Activated naive CD4-positive, alpha-beta T cell treated with anti-CD3 and anti-CD28 coated beads, Interleukin-2, amount 10 ng/mL, durations not matched to agents 7 days and 5 days (primary cell): ENCODE measurements at regions not wholly inside any gene's neighbourhood (a gene's known extent, or its start where the extent isn't known, plus 50 kb on each side); places are given as distances from the start of the nearest gene placed in this dataset.

Source experiments
- CTCF ChIA-PET: fragments of 350-600 bp; sonication (Branson Sonifier 250); formaldehyde crosslinking; loops from one replicate; lab custom pipeline; 2021; ENCODE audit warnings: antibody characterized with exemption; lab: Charles Lee
- DNase-seq: peaks from one replicate; pipeline ENCODE4 v3.0.0-alpha.2; 2020
- H3K27ac Mint-ChIP-seq: one replicate; pipeline ENCODE4 v1.8.0; 2021; ENCODE audit warnings: mild to moderate bottlenecking, moderate library complexity, mixed read lengths
- H3K27me3 Mint-ChIP-seq: one replicate; pipeline ENCODE4 v1.8.0; 2021; ENCODE audit warnings: mild to moderate bottlenecking, mixed read lengths
- H3K36me3 Mint-ChIP-seq: one replicate; pipeline ENCODE4 v1.8.0; 2021; ENCODE audit warnings: mixed read lengths
- H3K4me1 Mint-ChIP-seq: one replicate; pipeline ENCODE4 v1.8.0; 2021; ENCODE audit warnings: mixed read lengths
- H3K4me3 Mint-ChIP-seq: one replicate; pipeline ENCODE4 v1.8.0; 2021; ENCODE audit warnings: mild to moderate bottlenecking, moderate library complexity, mixed read lengths
- H3K9me3 Mint-ChIP-seq: one replicate; pipeline ENCODE4 v1.8.0; 2021; ENCODE audit warnings: mixed read lengths

DNA sequence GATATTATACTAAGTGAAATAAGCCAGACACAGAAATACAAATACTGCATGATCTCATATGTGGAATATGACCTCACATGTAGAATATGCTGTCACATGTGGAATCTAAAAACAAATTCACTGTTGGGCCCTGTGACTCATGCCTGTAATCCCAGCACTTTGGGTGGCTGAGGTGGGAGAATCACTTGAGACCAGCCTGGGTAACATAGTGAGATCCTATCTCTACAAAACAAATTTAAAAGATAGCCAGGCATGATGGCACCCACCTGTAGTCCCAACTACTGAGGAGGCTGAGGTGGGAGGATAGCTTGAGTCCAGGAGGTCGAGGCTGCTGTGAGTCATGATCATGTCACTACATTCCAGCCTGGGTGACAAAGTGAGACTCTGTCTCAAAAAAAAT lies 160.3 kb downstream of the PTEN start:
- Mint-ChIP-seq H3K4me3 (no peak overlapping the region), H3K36me3 (no peaks in the 10 kb centered on the region), H3K27ac (no peak overlapping the region), H3K27me3 (no peaks in the 10 kb centered on the region), H3K9me3 (peaks cover 3% of the 10 kb centered on the region), H3K4me1 (peaks cover 7% of the 10 kb centered on the region)
- no peak for DNase-seq
- CTCF ChIA-PET = no interaction called here

DNA sequence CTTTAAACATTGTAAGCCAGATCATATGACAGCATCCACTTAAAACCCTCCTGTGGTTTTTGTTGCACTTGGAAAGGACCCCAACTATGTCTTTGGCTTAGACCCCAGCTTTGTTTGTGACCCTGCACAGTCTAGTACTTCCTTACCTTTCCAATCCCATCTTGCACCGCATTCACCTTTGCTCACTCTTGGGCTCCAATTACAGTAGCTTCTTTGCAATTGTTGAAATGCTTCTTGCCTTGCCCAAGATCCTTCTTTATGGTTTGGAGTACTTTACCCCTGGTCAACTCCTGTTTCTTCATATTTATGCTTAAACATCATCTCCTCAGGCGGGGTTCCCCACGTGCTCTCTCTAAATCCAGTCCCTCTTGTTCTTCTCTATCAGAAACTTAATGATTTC lies 162.6 kb downstream of the PTEN start:
- CTCF ChIA-PET = interaction anchor here (1.3 kb wide), 1 partner anchor 12 kb away, joined by 4 read pairs; no protein-coding TSS in a partner anchor
- no peak for DNase-seq
- no peak overlapping the region for H3K4me3 Mint-ChIP-seq
- no peaks in the 10 kb centered on the region for H3K27me3 Mint-ChIP-seq
- H3K27ac Mint-ChIP-seq = no peak overlapping the region
- peaks cover 10% of the 10 kb centered on the region for H3K4me1 Mint-ChIP-seq
- H3K36me3 Mint-ChIP-seq = no peaks in the 10 kb centered on the region
- H3K9me3 Mint-ChIP-seq = peaks cover 3% of the 10 kb centered on the region

DNA sequence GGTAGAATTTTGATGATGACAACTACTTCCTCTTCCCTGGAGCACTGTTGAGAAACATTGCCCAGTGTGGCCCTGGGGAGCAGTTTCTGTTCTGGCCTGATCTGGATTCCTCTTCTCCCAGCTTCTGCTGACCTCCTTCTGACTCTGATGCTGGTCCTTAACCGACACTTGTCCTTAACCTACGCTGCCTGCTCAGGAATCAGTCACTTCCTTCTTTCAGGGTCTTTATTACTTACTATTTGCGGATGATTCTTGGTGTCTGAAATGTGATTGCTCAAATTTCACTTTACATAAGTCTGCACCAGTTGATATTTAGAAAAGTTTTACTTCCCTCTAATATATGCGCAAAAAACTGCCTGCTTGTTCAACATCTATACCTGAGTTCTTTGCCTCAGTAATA lies 164.1 kb downstream of the PTEN start:
- CTCF ChIA-PET = no interaction called here
- Mint-ChIP-seq H3K36me3 (no peaks in the 10 kb centered on the region), H3K4me3 (no peak overlapping the region)

DNA sequence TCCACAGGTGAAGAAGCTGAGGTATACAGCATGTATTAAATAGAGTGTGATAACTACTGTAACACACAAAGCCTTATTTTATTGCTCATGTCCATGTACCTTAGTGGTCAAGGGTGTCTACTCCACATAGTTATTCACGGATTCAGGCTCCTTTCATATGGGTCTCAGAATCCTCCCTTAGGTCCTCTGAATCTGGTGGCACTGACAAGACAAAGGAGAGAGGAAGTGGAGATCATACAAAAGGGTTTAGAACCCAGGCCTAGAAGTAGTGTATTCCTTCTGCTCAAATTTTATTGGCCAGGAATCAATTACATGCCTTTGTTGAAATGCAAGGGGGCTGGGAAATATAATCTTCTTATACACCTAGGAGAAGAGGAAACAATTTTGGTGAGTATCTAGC lies 164.6 kb downstream of the PTEN start:
- Mint-ChIP-seq H3K27ac (no peak overlapping the region), H3K4me3 (no peak overlapping the region), H3K36me3 (no peaks in the 10 kb centered on the region), H3K9me3 (peaks cover 3% of the 10 kb centered on the region), H3K27me3 (no peaks in the 10 kb centered on the region), H3K4me1 (peaks cover 10% of the 10 kb centered on the region)
- CTCF ChIA-PET = no interaction called here
- DNase-seq = no peak

More for the DNA sequence above, 164.1 kb downstream of the PTEN start:
- Mint-ChIP-seq H3K4me1 (peaks cover 10% of the 10 kb centered on the region), H3K27me3 (no peaks in the 10 kb centered on the region), H3K9me3 (peaks cover 3% of the 10 kb centered on the region), H3K27ac (no peak overlapping the region)
- DNase-seq = no peak

DNA sequence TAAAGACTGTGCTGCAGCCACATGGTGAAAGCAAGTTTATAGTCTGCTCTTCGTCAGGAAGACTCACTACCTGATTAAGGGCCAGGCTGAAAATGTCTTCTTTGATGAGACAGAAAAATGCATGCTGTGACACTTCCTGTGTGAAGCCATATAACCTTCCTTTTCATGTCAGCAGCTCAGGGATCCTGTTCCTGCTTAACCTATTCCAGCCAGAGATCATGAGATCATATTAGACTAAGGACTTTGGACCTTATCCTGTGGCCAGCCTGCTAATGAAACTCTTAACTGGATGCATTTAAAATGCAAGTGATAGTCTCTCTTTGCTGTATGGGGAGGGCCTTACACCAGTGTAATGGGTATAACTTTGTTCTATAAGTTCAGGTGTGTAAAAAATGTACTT lies 165.2 kb downstream of the PTEN start:
- H3K36me3 Mint-ChIP-seq = no peaks in the 10 kb centered on the region
- H3K9me3 Mint-ChIP-seq = no peaks in the 10 kb centered on the region
- peaks cover 10% of the 10 kb centered on the region for H3K4me1 Mint-ChIP-seq
- CTCF ChIA-PET = no interaction called here
- H3K4me3 Mint-ChIP-seq = no peak overlapping the region
- H3K27ac Mint-ChIP-seq = no peak overlapping the region
- H3K27me3 Mint-ChIP-seq = no peaks in the 10 kb centered on the region
- DNase-seq = no peak

DNA sequence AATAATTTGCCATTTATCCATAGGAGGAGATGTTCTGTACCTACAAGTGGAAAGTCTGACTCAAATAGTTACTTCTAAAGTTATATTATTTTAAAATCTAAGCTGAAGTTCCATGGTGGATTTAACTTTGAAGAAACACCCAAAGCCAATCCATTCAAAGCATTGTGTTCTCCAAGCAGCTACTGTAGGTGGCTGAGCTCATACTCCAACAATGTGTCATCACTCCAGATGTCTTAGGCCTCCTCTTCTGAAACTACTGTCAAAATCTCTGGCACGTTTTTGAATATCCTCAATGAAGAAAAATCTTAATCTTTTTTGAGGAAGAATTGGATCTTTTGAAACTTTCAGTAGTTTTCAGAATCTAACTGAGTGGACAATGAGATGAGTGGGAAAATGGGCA lies 169.1 kb downstream of the PTEN start:
- H3K27me3 Mint-ChIP-seq = no peaks in the 10 kb centered on the region
- no peak overlapping the region for H3K27ac Mint-ChIP-seq
- DNase-seq = no peak
- no peaks in the 10 kb centered on the region for H3K36me3 Mint-ChIP-seq
- H3K4me1 Mint-ChIP-seq = peaks cover 11% of the 10 kb centered on the region
- CTCF ChIA-PET = interaction anchor here (0.7 kb wide), 1 partner anchor 32 kb away, joined by 3 read pairs; no protein-coding TSS in a partner anchor
- no peak overlapping the region for H3K4me3 Mint-ChIP-seq
- no peaks in the 10 kb centered on the region for H3K9me3 Mint-ChIP-seq

DNA sequence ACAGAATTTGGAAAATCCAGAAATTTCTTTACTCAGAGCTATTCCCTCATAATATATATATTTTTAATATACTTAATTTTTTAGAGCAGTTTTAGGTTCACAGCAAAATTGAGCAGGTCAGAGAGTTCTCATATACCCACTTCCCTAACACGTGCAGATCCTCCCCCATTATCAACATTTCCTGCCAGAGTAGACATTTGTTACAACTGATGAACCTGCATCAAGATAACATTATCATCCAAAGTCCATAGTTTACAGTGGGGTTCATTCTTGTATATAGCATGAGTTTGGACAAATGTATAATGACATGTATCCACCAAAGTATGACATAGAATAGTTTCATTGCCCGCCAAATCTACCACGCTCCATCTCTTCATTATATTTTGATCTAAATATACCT lies 170.0 kb downstream of the PTEN start:
- no peaks in the 10 kb centered on the region for H3K9me3 Mint-ChIP-seq

DNA sequence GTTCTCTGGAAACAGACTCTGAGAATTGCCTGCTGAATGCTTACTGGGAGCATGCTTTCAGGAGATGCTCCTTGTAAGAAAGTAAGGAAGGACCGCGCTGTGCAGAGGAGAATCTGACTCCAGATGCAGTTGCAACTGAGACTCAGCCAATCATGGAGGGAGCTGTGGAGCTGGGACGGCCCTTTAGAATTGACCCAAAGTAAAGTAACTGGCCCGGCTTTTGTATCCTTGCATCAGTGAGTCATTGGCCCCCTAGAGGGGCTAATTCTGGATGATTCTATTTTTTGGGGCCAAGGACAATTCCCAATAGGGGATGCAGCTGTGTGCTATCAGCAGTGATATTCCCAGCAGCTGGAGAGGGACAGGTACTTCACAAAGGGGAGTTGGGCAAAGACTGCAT lies 170.4 kb downstream of the PTEN start:
- Mint-ChIP-seq H3K27ac (no peak overlapping the region), H3K36me3 (no peaks in the 10 kb centered on the region), H3K4me1 (peaks cover 7% of the 10 kb centered on the region), H3K27me3 (no peaks in the 10 kb centered on the region), H3K4me3 (no peak overlapping the region), H3K9me3 (no peaks in the 10 kb centered on the region)
- CTCF ChIA-PET = no interaction called here
- no peak for DNase-seq

More for the DNA sequence above, 170.0 kb downstream of the PTEN start:
- H3K27me3 Mint-ChIP-seq = no peaks in the 10 kb centered on the region
- no peak for DNase-seq
- no peak overlapping the region for H3K27ac Mint-ChIP-seq
- peaks cover 11% of the 10 kb centered on the region for H3K4me1 Mint-ChIP-seq
- H3K36me3 Mint-ChIP-seq = no peaks in the 10 kb centered on the region
- H3K4me3 Mint-ChIP-seq = no peak overlapping the region
- CTCF ChIA-PET = interaction anchor here (0.7 kb wide), 1 partner anchor 31 kb away, joined by 3 read pairs; no protein-coding TSS in a partner anchor

DNA sequence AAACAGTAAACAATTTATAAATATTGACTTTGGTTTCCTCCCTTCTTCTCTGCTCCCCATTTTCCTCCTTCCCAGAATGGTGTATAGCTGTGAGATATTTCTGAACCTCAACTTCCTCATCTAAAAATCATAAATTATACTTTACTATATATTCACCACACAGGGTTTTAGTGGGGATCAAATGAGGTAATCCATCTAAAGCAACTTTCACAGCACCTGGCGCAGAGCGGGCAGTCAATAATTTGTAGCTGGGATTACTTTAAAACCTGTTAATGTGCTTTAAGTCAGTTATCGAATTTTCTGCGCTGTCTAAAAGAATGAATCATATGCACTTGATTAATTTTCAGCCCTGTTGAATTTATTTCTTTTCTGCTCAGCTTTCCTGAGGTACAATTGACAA lies 172.7 kb downstream of the PTEN start:
- CTCF ChIA-PET = no interaction called here
- no peaks in the 10 kb centered on the region for H3K36me3 Mint-ChIP-seq
- no peaks in the 10 kb centered on the region for H3K27me3 Mint-ChIP-seq
- no peak overlapping the region for H3K4me3 Mint-ChIP-seq
- no peak for DNase-seq
- no peak overlapping the region for H3K27ac Mint-ChIP-seq
- no peaks in the 10 kb centered on the region for H3K9me3 Mint-ChIP-seq
- peaks cover 5% of the 10 kb centered on the region for H3K4me1 Mint-ChIP-seq

DNA sequence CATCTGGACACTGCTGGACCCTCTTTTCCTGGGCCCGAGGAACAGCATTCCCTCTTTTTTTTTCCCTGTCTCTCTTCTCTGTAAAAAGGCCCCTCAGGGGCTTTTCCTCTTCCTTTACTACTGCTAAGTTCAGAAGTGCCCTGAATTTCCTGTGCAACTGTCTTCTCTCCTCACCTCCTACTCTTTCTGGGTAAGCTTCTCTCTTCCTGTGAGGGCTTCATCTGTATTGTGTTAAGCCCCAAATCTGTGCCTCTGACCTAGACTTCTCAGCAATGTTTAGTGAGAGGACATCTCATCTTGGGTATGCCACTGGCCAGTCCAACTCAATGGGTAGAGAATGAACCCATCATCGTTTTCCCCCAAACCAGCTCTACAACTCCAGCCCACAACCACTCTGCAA lies 174.2 kb downstream of the PTEN start:
- no peaks in the 10 kb centered on the region for H3K36me3 Mint-ChIP-seq

DNA sequence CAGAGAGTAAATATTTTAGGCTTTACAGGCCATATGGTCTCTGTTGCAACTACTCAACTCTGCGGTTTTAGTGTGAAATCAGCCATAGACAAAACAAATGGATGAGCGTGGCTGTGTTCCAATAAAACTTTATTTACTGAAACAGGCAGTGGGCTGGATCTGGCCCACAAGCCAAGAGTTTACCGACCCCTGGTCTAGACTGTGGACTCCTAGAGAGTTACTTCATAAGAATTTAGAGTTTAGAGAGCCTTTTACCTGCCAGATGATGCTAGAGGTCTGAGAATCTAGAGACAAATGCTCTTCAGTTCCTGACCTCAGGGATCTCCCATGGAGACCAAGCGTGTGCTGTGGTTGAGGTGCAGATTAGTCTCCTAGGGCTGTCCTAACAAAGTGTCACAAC lies 174.8 kb downstream of the PTEN start:
- peaks cover 5% of the 10 kb centered on the region for H3K4me1 Mint-ChIP-seq
- no peak for DNase-seq
- H3K4me3 Mint-ChIP-seq = no peak overlapping the region
- CTCF ChIA-PET = no interaction called here
- H3K9me3 Mint-ChIP-seq = no peaks in the 10 kb centered on the region
- H3K27me3 Mint-ChIP-seq = peaks cover 5% of the 10 kb centered on the region
- H3K36me3 Mint-ChIP-seq = no peaks in the 10 kb centered on the region
- H3K27ac Mint-ChIP-seq = no peak overlapping the region

More for the DNA sequence above, 174.2 kb downstream of the PTEN start:
- no peak overlapping the region for H3K4me3 Mint-ChIP-seq
- no peak overlapping the region for H3K27ac Mint-ChIP-seq
- H3K9me3 Mint-ChIP-seq = no peaks in the 10 kb centered on the region
- peaks cover 5% of the 10 kb centered on the region for H3K27me3 Mint-ChIP-seq
- CTCF ChIA-PET = no interaction called here
- no peak for DNase-seq
- H3K4me1 Mint-ChIP-seq = peaks cover 5% of the 10 kb centered on the region

DNA sequence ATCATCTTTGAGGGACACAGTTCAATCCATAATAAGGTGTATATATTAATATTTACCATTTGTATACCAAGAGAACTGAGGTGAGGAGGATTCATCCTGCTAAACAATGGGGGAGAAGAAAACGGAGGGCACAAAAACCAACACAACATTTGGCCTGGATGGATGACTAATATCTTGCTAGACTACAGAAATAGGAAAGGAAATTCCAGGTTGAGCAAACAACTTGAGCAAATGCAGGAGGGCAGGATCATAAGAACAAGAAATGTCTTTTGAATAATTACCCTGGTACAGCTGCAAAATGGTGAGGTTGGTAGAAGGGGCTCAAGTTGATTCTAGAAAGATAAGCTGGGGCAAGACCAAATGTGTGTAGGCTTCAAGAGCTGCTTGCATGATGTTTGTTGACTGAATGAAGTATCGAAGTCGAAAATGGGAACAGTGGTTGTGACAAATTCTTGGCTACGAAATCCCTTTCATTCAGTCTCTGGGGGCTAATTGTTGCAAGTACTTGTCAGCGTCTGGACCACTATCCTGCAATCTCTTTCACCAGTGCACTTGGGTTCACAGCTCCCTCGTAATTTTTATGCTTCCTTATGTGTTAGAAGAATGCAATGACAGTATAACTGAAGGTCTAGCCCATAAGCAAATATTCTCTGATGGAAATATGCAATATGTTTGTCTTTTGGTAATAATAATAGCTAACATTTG lies 176.2 kb downstream of the PTEN start:
- no peak overlapping the region for H3K4me3 Mint-ChIP-seq
- no peaks in the 10 kb centered on the region for H3K9me3 Mint-ChIP-seq
- no peaks in the 10 kb centered on the region for H3K36me3 Mint-ChIP-seq

DNA sequence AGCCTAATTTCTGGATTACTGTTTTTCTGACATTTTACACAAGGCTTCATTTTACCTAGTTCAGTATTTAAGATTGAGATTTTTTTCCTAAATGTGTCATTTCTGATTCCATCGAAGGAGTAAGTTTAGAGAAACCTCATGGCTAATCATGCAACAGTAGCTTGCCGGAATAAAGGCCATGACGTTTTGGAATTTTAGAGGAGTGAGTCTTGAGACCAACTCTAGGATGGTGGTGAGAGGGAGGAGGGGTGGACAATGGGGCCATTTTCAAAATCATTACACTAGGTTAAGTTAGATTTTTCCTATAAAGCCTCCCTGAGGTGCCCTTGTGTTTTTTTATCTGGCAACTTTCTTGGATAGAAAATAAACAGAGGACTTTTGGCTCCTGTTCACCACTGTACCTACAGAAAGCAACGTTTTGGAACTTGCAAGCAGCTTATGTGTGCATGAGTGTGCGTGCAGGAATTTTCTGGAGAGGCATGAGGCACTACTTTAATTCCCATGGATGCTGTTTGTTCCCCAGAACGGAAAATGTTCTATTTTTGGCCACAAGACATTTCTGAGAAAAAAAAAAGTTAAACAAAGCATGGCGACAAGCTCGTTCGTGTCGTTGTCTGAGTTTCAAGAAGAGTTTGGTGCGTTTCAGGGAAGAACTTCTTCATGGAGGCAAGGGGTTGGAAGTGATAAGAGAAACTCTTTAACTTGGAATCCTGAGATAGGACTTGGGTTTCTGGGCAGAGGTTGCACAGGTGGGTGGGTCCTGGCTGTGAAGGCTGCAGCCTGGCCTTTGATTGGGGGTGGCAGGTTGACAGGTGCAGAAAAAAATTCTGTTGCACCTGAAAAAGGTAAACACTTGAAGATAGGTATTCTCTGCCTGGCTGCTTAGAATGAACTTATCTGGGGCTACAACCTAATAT lies 178.1 kb downstream of the PTEN start:
- H3K36me3 Mint-ChIP-seq = no peaks in the 10 kb centered on the region
- H3K4me1 Mint-ChIP-seq = peaks cover 5% of the 10 kb centered on the region
- no peak for DNase-seq
- H3K27ac Mint-ChIP-seq = no peak overlapping the region
- H3K9me3 Mint-ChIP-seq = no peaks in the 10 kb centered on the region
- no peak overlapping the region for H3K4me3 Mint-ChIP-seq
- CTCF ChIA-PET = no interaction called here
- peaks cover 5% of the 10 kb centered on the region for H3K27me3 Mint-ChIP-seq

More for the DNA sequence above, 176.2 kb downstream of the PTEN start:
- Mint-ChIP-seq H3K27ac (no peak overlapping the region), H3K4me1 (peaks cover 5% of the 10 kb centered on the region), H3K27me3 (peaks cover 5% of the 10 kb centered on the region)
- CTCF ChIA-PET = no interaction called here
- no peak for DNase-seq

DNA sequence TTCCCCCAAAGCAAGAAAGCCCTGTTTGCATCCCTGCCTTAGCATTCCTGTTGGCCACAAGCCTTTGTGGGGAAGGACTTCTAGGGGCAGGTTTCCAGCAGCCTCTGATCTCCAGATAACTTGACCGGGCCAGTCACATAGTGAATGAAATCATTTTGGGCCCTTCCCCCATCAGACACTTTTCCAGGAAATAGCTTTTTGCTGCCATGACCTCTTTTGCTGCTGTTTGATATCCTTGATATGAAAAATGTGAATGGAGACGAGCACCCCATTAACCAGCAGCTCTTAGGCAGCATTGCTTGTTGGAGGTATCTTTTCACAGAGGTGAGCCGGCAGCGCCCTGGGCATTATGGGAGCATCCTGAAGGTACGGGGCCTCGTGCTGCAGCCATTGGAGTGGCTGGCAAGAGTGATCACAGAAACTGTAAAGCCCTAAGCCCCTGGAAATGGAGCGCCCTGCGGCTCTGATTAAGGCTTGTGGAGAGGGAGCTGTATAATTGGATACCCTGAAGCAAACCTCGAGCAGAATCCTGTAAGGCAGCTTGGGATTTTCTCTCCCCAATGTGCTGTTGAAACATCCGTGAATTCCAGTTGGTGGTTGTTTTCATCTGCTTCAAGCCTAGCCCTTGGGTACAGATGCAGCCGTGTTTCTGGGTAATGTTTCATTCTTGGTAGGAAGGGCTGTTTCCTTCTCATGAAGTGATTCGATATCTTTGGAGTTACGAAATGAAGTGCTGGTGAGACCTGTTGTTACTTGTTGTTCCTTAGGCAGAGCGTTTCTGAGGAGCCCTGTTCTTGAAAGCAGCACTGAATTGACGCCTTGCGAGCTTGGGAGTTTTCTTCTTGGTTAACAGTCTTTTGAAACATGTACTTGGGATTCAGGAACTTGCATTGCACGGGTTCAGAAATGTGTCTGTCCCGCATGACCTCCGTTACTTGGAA lies 179.0 kb downstream of the PTEN start:
- no peak overlapping the region for H3K27ac Mint-ChIP-seq
- H3K9me3 Mint-ChIP-seq = no peaks in the 10 kb centered on the region
- no peak overlapping the region for H3K4me3 Mint-ChIP-seq
- peaks cover 5% of the 10 kb centered on the region for H3K4me1 Mint-ChIP-seq
- no peaks in the 10 kb centered on the region for H3K36me3 Mint-ChIP-seq
- no peak for DNase-seq
- H3K27me3 Mint-ChIP-seq = peaks cover 5% of the 10 kb centered on the region
- CTCF ChIA-PET = no interaction called here
